HG03442 (cell line): ENCODE measurements at regions not wholly inside any gene's neighbourhood (a gene's known extent, or its start where the extent isn't known, plus 50 kb on each side); places are given as distances from the start of the nearest gene placed in this dataset.
A peak's percentile ranks its signal among the peaks of the same experiment; 100 is the strongest.

Experiments used
- ATAC-seq: cut with Tn5 transposase; IDR thresholded peaks from one replicate; pipeline ENCODE4 v1.9.1; 2021; ENCODE audit warnings: mild to moderate bottlenecking, moderate library complexity; ENCODE audit not compliant: unreplicated experiment

DNA sequence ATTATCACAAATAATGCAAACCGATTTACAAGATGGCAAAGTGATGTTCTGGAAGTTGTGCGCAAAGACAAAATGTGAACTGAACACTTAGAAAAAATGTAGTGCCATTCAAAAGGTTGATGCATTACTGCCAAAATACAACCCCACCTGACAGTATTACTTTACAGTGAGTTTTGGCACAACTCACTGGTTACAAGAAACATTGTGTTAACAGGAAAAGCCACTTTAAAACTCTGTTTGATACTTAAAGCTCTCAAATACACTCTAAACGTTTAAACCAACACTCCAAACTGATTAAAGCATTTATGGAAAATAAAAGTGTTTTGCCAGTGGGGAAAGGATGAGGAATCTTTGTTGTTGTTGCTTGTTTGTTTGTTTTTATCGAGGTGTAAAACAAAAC is 173.4 kb upstream of the SATB2 start:
- no peak for ATAC-seq

DNA sequence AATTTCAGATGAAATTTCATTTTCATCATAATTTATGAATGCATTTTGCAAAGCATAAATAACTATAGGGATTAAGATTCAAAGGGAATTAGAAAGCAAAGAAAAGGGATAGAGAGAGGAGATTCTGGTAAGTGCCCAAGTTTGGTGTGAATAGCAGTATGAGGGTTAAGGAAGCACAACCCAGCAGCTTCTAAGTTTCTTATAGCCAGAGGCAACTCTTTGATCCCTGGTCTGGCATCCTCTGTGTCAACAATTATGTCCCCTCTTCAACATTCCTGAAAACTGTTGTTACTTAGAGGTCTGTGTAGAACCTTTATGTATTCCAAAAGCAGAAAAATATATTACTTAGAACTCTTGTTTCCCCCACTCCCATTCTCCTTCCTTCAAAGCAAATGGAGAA is 171.6 kb upstream of the SATB2 start:
- no peak for ATAC-seq

DNA sequence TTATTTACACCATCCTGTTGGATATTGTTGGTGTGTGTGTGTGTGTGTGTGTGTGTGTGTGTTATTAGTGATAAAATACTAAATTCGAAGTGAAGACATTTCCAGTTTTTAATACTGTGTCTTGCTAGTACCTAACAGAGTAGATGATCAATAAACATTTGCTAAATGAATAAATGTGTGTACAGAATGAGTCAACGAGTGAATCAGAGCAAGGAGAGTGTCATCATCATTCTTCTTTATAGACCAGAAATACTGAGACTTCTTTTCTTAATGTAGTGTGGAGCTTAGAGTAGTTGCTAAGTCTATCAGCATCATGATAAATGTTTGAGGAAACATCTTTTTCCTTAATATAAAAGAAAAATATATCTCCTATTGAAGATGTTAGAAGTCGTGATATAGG is 169.7 kb upstream of the SATB2 start:
- ATAC-seq: no peak

DNA sequence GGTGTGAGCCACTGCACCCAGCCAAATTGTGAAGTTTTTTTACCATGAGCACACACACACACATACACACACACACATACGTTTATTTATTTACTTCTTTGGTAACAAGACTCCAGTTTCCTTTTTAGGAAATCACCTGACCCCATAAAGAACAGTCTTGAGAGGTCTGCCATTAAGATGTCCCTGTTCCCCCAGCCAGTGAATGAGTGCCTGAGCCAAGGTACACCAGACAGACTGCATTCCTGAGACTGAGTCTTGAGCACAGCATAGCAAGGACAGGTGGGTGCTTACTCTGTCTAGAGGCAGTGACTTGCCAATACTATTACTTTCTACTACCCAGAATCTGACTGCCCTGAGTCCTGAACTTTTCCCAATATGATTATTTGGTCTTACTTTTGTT is 167.2 kb upstream of the SATB2 start:
- no peak for ATAC-seq

DNA sequence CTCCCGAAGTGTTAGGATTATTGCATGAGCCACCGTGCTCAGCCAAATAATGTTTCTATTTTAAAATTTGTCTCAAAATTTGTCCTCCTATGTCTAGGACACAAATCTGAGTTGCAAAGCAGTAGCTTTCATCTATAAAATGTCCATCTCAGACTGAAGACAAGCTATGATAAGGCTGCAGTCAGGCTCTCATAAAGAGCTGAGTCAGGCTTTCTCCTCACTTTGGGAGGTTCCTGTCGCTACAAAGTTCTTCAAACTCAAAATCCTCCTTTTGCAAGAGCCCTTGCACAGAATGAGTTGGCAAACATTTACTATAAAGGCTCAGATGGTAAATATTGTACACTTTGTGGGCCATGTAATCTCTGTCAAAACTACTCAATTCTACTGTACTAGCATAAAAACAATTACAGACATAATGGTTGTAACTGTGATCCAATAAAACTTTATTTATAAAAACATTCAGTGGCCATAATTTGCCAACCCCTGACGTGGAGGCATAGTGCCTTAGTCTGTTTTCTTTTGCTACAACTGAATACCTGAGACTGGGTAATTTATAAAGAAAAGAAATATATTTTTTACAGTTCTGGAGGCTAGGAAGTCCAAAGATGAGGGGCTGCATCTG is 154.9 kb upstream of the SATB2 start:
- ATAC-seq: no peak

DNA sequence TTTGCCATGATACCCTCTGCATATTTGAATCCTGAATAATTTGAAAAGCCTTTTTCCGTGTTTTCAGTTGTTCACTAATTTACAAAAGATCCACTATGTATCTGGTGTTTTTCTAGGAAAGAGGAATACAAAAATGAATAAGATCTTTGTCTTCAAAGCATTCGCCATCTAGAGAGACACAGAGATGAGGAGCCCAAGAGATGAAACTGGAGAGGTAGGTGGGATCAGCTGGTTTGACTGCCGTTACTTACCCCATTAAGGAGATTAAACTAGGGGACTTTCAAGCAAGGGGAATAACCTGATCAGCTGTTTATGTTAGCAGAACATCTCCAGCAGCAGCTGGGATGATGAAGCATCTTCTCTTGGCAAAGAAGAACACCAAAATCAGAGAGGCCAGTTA is 150.2 kb upstream of the SATB2 start:
- no peak for ATAC-seq

DNA sequence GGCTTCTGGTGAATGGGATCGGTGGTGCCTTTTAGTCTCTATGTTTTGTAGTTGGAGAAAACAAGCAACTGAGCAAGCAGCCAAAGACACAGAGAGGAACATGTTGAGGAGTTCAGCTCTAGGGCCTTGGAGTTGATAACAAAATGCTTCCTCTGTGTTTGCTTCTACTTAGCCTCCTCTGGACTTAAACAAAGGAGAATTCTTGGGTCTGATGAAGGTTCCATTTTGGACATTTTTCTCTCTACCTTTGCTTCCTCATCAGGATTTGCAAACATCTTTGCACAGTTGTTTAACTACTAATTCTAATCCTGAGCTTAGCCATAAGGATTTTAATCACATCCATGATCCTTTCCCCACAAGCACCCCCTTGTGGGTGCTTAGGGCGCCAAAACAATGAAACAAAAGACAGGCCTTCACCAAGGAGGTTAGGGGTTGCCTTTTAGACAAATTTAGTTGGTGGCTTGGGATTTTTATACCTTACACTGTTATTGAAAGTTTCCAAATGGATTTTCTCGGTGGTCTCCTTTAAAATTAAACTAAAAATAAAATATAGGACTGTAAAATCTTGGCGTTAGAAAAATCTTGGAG is 148.5 kb upstream of the SATB2 start:
- no peak for ATAC-seq

DNA sequence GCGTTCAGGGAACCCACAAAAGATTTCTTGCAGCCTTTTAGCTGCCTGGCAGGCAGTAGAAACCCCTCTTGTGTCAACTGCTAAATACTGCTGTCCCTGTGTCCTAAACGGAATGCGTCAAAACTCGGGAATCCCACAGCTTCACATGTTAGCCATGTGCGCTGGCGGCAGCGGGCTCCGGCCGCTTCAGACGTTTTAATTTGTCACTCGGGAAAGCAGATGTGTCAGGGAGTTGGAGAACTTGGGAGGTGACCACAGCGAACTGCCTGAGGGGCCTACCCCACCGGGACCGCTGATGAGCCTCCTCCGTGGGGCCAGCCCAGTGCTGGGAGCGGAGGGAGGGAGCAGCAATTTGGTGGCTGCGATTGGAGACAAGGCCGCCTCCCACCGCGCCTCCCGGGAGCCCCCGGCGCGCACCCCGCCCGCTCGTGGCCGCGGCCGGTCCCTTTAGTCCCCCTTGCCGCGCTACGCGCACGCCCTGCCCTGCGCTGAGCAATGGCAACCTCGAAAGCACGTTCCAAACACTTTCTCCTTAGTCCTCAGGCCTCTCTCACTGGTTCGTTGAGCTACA is 146.1 kb upstream of the SATB2 start:
- no peak for ATAC-seq

DNA sequence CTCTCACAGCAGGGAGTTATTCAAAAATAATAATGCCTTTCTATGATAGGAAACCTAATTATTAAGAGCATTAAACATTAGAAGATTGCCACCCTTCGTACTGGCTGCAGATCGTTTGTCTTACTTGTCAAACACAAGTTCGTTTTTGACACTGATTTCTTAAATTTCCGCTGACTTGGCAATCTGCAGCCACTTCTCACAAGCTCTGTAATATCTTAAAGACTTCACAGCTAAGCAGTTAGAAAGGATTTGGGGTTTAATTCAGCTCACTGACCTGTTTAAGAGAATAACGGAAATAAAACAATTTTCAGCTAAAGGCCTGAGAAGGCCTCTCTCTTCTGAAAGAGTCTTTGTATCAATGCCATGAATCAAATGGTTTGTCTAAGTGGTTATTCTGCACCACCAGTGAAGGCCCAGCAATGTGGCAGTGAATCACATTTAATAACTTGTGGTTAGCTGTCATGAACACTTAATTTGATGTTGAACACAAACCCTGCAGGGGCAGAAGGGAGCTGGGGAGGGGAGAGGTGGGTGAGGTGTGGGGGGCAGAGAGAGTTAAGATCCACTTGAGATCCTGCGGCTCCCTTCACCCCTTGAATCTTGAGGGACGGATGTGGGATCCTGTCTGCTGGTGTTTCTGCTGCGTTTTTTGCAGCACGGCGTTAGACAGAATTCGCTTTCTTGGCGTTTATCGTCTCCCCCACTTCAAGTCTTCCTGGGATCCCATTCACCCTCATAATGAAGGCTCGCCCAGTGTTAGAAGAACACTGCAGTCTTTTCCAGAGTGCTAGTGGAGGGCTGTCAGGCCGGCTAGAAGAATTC is 145.4 kb upstream of the SATB2 start:
- no peak for ATAC-seq

DNA sequence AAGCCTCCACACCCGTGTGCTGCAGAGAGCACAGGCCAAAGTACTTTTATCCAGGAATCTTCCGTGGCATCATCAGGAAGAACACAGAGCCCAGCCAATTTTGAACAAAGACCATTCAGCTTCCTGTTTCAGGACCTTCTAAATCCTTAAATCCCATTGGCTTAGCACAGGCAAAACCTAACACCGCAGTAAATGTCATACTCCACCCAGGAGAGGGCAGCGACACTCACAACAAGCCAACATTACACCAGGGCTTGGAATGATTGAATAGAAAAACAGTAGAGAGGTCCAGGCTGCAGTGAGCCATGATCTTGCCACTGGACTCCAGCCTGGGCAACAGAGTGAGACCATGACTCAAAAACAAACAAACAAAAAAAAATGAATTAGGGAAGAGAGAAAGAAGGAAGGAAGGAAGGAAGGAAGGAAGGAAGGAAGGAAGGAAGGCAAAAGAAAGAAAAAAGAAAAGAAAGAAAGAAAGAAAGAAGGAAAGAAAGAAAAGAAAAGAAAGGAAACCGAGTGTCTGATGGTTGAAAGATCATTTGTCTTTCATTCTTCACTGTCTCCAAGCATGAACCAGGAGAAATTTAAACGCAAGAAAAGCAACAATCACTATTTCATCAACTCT is 144.6 kb upstream of the SATB2 start:
- ATAC-seq: peak; percentile 42

DNA sequence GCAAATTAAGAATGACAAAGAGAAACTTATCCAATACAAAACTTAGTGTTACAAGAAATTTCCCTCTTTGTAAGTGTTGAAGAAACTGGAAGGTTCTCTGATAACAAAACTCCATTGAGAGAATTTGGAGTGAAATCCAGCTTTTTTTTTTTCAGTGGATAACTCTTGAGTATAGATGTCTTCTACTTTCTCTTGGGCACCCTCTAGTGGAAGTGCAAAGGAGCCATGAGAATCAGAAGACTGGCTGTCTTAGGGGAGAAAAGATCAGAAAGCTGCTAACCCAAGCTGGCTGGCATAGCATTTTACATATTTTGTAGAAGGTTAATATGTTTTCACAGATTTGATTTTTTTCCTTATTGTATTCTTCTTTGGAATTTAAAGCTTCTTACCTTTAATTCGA is 138.8 kb upstream of the SATB2 start:
- ATAC-seq: no peak

DNA sequence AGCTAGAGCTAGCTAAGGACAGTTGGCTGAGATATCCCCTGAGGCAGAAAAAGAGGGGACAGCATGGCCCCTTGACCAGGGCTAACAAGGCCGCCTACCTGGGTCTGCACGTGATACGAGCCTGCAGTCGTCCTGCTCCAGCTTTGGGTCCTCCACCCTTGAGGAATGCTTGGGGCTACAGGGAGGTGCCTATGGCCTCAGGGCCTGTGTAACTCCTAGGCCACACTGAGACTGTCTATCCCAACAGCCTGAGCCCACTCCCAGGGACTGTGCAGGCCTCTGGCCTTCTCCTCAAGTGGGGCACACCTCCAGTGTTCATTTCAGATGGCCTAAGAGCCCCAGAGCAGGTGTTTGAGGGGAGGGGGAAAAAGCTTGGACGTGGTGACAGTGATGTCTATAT is 136.7 kb upstream of the SATB2 start:
- ATAC-seq: no peak

DNA sequence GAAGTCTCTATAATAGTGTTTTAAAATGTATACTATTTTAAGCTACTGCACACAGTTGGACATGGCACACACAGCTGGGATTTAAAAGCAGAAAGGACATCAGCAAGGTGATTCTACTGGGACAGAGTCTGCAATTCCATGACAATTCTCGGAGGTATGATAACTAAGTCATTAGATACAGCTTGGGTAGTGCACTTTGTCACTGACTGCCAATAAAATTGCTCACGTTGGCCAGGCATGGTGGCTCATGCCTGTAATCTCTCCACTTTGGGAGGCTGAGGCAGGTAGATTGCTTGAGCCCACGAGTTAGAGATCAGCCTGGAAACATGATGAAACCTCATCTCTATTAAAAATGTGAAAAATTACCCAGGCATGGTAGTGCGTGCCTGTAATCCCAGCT is 134.1 kb upstream of the SATB2 start:
- ATAC-seq: no peak

DNA sequence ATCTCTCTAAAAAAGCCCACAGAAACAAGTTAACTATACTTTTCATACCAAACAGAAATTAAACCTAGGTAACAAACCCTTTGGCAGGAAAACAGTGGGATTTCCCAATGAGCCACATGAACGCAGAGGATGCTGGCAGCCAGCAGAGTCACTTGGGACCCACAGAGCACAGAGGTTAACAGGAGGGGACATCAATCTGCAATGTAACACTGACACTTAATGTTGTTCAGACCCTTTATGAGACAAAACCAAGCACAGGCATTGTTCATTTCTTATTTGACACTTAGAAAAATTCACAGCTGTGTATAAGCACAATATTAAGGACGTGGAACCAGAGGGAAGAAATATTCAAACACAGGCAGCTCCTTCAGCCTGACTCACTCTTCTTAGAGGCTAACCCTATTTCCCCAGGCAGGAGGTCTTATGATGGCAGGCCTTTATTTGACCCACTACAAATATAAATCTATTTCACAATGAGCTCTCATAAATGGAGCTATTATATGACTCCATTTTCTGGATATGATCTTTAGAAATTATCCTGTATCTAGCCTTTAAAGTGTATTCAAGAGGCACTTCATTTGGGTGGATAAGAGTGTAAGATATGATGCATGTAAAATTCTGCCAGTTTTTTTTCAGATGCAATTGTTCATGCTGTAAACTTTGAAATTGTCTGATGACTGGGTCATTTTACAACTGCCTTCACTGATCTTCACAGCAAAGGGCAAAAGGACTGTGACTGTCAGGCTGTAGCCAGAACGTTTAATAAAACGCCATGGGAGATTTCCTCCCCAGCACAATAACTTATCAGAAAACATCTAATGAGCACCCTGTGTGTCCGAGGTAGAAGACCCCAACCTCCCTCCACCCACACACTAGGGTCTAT is 132.8 kb upstream of the SATB2 start:
- ATAC-seq: no peak

DNA sequence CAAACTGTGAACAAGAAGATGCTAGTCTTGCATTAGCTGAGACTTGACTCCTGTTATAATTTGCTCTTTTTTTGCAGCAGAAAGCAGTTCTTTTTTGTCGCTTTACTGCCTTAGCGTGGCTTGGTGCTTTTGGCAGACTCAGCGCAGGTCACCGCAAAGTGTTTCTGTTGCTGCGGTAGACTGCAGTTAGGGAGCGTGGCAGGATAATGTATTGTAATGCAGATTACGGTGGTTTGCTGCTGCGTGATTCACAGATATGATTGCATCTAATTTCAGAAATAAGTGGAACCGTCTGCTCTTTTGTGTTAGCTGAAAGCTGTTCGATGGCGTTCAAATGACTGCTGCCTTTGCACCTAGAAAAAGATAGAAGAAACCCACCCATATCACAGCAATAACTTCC is 131.6 kb upstream of the SATB2 start:
- ATAC-seq: no peak

DNA sequence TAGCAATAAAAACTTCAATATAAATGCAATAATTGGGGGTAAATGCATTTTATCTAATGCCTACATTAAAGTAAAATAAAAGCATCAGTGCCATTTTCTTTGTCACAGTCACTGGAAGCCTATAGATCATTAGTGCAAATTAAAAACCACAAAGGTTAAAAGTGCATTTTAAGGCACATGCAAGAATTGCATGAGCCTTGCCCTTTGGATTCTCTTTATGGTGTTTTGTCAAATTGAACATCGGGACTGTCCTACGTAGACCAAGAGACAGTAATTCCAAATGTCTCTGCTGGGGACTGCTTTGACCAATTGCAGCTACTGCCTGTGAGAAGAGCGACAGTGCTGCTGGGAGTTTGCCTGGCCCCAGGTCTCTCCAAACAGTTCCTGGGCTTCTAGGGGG is 130.3 kb upstream of the SATB2 start:
- no peak for ATAC-seq

DNA sequence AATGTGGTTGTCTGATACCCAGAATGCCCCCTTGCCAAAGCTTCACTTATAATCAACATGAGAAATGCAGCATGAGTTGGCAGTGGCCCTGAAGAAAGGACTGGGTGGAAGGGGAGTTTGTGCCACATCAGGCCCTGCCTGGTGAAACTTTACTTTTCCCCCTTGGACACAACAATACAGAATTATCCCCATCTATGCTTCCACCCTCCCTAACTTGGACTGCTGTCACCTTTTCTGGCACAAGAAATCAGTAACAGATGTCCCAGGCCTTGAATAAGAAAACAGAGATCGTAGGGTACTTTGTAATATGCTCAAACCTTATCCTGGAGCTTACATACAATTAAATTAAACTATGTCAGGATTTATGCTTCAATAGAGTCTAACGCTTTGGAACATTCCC is 128.9 kb upstream of the SATB2 start:
- ATAC-seq: no peak

DNA sequence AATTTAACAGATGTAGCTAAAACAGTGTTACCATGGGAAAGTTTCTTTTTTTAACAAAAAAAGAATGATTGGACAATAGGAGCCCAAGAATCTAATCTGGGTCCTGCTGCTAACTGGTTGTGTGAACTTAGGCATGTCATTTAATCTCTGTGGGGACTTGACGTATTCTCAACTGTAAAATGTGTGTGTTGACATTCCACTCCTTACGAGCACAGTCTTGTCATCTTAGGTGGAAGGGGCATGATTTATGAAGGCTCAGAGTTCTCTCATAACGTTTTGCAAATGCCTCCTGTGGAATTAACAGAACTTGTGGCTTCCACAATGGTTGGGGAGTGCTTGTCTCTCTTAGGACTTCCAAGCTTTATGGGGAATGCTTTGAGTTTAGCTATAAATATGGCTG is 125.9 kb upstream of the SATB2 start:
- no peak for ATAC-seq

DNA sequence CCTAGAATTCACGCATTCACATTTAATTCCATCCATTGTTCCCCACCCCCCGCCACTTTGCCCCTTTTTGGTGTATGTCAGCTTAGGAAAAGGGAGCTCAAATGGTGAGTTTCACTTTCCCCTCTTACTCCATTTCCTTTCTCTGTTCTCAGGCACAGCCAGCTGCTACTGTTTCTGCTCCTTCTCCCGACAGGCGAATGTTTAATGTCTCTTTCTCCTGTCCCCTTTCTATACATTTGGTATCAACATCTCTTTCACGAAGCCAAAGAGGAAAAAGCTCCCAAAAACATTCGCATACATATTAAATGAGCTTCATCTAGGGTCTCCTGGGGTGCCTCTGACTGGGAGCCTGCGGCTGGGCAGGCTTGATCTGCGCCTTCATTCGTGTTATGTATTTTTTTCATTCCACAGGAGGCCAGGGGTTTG is 124.2 kb upstream of the SATB2 start:
- ATAC-seq: no peak

DNA sequence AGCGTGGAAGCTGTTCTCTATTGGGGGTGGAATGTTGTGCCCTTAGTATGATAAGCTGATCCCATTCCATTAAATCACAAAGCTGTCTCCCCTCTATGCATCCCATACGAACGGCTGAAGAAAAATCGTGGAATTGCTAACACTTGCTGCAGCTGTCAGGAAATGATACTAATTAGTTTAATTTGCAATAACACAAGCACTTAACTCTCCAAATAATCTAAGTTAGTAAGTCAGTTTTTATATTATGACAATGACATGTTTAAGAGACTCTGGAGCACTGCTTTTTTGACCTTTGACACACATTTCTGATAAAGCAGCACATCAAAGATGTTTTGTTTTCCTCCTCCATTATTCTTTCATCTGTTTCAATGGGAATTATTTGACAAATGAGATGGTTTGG is 123.7 kb upstream of the SATB2 start:
- ATAC-seq: no peak

DNA sequence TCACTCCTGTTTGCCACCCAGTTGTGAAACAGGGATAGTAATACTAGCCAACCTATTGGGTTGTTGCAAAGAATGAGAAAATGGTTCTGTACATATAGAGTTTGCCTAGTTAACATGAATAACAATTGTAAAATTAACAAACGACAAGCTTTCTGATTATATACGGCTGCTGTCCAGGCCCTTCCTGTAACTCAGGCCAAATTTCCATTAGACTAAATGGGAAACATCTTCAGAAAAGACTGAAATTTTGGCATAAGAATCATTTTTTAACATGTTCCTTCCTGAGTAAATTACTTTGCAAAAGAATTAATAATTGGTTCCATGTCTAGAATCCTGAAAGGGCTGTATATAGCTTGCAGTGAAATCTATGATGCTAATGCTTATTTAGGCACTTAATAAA is 117.7 kb upstream of the SATB2 start:
- no peak for ATAC-seq
